Smooth muscle cell (in vitro differentiated cells): ENCODE measurements at regions not wholly inside any gene's neighbourhood (a gene's known extent, or its start where the extent isn't known, plus 50 kb on each side); places are given as distances from the start of the nearest gene placed in this dataset.
A peak's percentile ranks its signal among the peaks of the same experiment; 100 is the strongest.

Experiments
- DNase-seq: peaks from one replicate; lab custom pipeline; 2025; ENCODE audit not compliant: unreplicated experiment; lab: John Stamatoyannopoulos, UW
- H2AFZ ChIP-seq: fragments of 200-600 bp; sonication (generic); 2 replicates; pipeline ENCODE4 v1.6.0; 2016; ENCODE audit warnings: antibody characterized with exemption, low read depth, mild to moderate bottlenecking
- H3F3A ChIP-seq: fragments of 200-600 bp; sonication (generic); 2 replicates; pipeline ENCODE4 v1.6.0; 2017; ENCODE audit warnings: antibody characterized with exemption, low read depth
- H3K27ac ChIP-seq: fragments of 200-600 bp; sonication (generic); 2 replicates; pipeline ENCODE4 v1.5.1; 2016; ENCODE audit warnings: low read depth, mild to moderate bottlenecking
- H3K27me3 ChIP-seq: fragments of 200-600 bp; sonication (generic); 2 replicates; pipeline ENCODE4 v1.6.1; 2016; ENCODE audit warnings: low read depth, mild to moderate bottlenecking
- H3K36me3 ChIP-seq: fragments of 200-600 bp; sonication (generic); 2 replicates; pipeline ENCODE4 v1.5.1; 2016; ENCODE audit warnings: low read depth
- H3K4me1 ChIP-seq: fragments of 200-600 bp; sonication (generic); 2 replicates; pipeline ENCODE4 v1.5.1; 2016; ENCODE audit warnings: low read depth
- H3K4me2 ChIP-seq: fragments of 200-600 bp; sonication (generic); 2 replicates; pipeline ENCODE4 v1.6.0; 2016; ENCODE audit warnings: mild to moderate bottlenecking
- H3K4me3 ChIP-seq: fragments of 200-600 bp; sonication (generic); 2 replicates; pipeline ENCODE4 v1.5.1; 2016; ENCODE audit warnings: mild to moderate bottlenecking
- H3K79me2 ChIP-seq: fragments of 200-600 bp; sonication (generic); 2 replicates; pipeline ENCODE4 v1.6.0; 2016; ENCODE audit warnings: low read depth, mild to moderate bottlenecking
- H3K9ac ChIP-seq: fragments of 200-600 bp; sonication (generic); 2 replicates; pipeline ENCODE4 v1.6.0; 2016; ENCODE audit warnings: low read depth
- H3K9me3 ChIP-seq: fragments of 200-600 bp; sonication (generic); replicated peaks from 2 replicates; pipeline ENCODE4 v1.5.1; 2016; ENCODE audit warnings: low read depth
- H4K20me1 ChIP-seq: fragments of 200-600 bp; sonication (generic); 2 replicates; pipeline ENCODE4 v1.6.0; 2016; ENCODE audit warnings: low read depth
- WGBS: methylation state at CpG from one replicate; pipeline ENCODE4 v1.1.7; 2016; ENCODE audit warnings: low lambda C conversion rate; 5-methylcytosine and 5-hydroxymethylcytosine counted together
- TF ChIP-seq, protein P1 (sequence below): fragments of 200-600 bp; sonication (generic); IDR thresholded peaks from 2 replicates; pipeline ENCODE4 v1.5.1; 2017; ENCODE audit warnings: borderline replicate concordance, mild to moderate bottlenecking, antibody characterized with exemption; ENCODE audit not compliant: insufficient read depth, poor library complexity, severe bottlenecking

GRCh38 chr2:67650291-67651133 is 253.4 kb downstream of the ETAA1 start:
- peaks cover 18% of the 10 kb centered on the region for H3K4me1 ChIP-seq
- H3K27ac ChIP-seq = no peak overlapping the region
- no peaks in the 10 kb centered on the region for H3K27me3 ChIP-seq
- 21% methylated on average over 8 of the region's 8 CpGs for WGBS
- TF ChIP-seq, protein P1, sequence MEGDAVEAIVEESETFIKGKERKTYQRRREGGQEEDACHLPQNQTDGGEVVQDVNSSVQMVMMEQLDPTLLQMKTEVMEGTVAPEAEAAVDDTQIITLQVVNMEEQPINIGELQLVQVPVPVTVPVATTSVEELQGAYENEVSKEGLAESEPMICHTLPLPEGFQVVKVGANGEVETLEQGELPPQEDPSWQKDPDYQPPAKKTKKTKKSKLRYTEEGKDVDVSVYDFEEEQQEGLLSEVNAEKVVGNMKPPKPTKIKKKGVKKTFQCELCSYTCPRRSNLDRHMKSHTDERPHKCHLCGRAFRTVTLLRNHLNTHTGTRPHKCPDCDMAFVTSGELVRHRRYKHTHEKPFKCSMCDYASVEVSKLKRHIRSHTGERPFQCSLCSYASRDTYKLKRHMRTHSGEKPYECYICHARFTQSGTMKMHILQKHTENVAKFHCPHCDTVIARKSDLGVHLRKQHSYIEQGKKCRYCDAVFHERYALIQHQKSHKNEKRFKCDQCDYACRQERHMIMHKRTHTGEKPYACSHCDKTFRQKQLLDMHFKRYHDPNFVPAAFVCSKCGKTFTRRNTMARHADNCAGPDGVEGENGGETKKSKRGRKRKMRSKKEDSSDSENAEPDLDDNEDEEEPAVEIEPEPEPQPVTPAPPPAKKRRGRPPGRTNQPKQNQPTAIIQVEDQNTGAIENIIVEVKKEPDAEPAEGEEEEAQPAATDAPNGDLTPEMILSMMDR = peak; percentile 67
- no peaks in the 10 kb centered on the region for H3K36me3 ChIP-seq
- peak overlapping the region; percentile 50 for H3K4me2 ChIP-seq
- no peaks in the 10 kb centered on the region for H3K79me2 ChIP-seq
- no peak overlapping the region for H3K9ac ChIP-seq
- H3K9me3 ChIP-seq = no peaks in the 10 kb centered on the region
- DNase-seq = peak; percentile 23
- H4K20me1 ChIP-seq = no peaks in the 10 kb centered on the region
- H2AFZ ChIP-seq = peak overlapping the region; percentile 57
- no peaks in the 10 kb centered on the region for H3F3A ChIP-seq
- H3K4me3 ChIP-seq = no peak overlapping the region

DNA sequence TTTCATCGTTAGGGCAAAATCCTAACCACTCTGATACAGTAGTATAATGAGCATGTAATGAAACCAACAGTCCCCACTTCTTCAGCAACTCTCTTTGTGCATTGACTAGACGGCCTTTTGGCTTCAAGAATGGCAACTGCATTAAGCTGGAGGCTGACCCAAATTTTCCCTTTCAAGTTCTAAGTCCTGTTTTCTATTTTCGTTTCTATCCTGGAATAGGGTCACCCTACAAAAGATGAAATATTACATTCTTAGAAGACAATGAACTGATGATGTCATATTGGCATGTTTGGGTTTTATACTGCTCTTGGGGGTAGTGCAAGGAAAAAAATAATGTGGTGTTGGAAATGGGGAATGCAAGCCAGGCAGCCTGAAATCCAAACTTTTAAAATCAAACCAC is 254.4 kb downstream of the ETAA1 start:
- peak overlapping the region; percentile 50 for H3K4me2 ChIP-seq
- no peaks in the 10 kb centered on the region for H3K79me2 ChIP-seq
- no peaks in the 10 kb centered on the region for H3K27me3 ChIP-seq
- no peak overlapping the region for H2AFZ ChIP-seq
- 72% methylated on average over 3 of the region's 3 CpGs for WGBS
- no peaks in the 10 kb centered on the region for H3K9me3 ChIP-seq
- no peak overlapping the region for H3K4me3 ChIP-seq
- TF ChIP-seq, protein P1 = no peak
- DNase-seq = no peak
- no peaks in the 10 kb centered on the region for H3K36me3 ChIP-seq
- no peak overlapping the region for H3K9ac ChIP-seq
- no peaks in the 10 kb centered on the region for H3F3A ChIP-seq
- H3K4me1 ChIP-seq = peaks cover 18% of the 10 kb centered on the region
- H4K20me1 ChIP-seq = no peaks in the 10 kb centered on the region
- H3K27ac ChIP-seq = no peak overlapping the region

GRCh38 chr2:67652679-67653078 is 255.5 kb downstream of the ETAA1 start:
- TF ChIP-seq, protein P1 = no peak
- H3K4me3 ChIP-seq = no peak overlapping the region
- peaks cover 18% of the 10 kb centered on the region for H3K4me1 ChIP-seq
- H3K9ac ChIP-seq = no peak overlapping the region
- no peaks in the 10 kb centered on the region for H4K20me1 ChIP-seq
- H3K4me2 ChIP-seq = no peak overlapping the region
- H3K27me3 ChIP-seq = no peaks in the 10 kb centered on the region
- H3K79me2 ChIP-seq = no peaks in the 10 kb centered on the region
- H3K9me3 ChIP-seq = no peaks in the 10 kb centered on the region
- H3K36me3 ChIP-seq = no peaks in the 10 kb centered on the region
- 96% methylated on average over 1 of the region's 1 CpG for WGBS
- DNase-seq = no peak
- H3F3A ChIP-seq = no peaks in the 10 kb centered on the region
- H3K27ac ChIP-seq = no peak overlapping the region
- no peak overlapping the region for H2AFZ ChIP-seq

- H3K4me2 ChIP-seq = no peak overlapping the region
- no peak overlapping the region for H3K27ac ChIP-seq
- H2AFZ ChIP-seq = no peak overlapping the region
- no peaks in the 10 kb centered on the region for H3K27me3 ChIP-seq
- H3F3A ChIP-seq = no peaks in the 10 kb centered on the region
- no peaks in the 10 kb centered on the region for H4K20me1 ChIP-seq
- H3K36me3 ChIP-seq = no peaks in the 10 kb centered on the region
- no peak overlapping the region for H3K4me3 ChIP-seq
- H3K9me3 ChIP-seq = no peaks in the 10 kb centered on the region
- 80% methylated on average over 4 of the region's 4 CpGs for WGBS
- no peak overlapping the region for H3K9ac ChIP-seq
- H3K4me1 ChIP-seq = peaks cover 8% of the 10 kb centered on the region
- DNase-seq = no peak
- H3K79me2 ChIP-seq = no peaks in the 10 kb centered on the region
- TF ChIP-seq, protein P1 = no peak
Observed at GRCh38 chr2:67656875-67657274, 259.7 kb downstream of the ETAA1 start.
